ENCODE measurements at regions not wholly inside any gene's neighbourhood (a gene's known extent, or its start where the extent isn't known, plus 50 kb on each side); places are given as distances from the start of the nearest gene placed in this dataset.
"Not testable (repeated sequence)": the region's sequence is repeated elsewhere in the genome, so short reads cannot be mapped to it uniquely, and the experiment has no call there.

GRCh38 chr2:144115739-144116291 is 404.1 kb downstream of the ZEB2 start:
- H3K4me3 ChIP-seq, result no peak overlapping the region
- TF ChIP-seq POLR2AphosphoS5 (IDR thresholded peaks at IDR 0.05), result no peak
- no peak for DNase-seq (ENCODE audit: low spot score)
- H3K9me3 ChIP-seq, result no peaks in the 10 kb centered on the region
- H3K27ac ChIP-seq, result no peak overlapping the region
- intact Hi-C loops (cut with DNase I), result no loop called here
- H3K36me3 ChIP-seq, result no peaks in the 10 kb centered on the region
- H3K4me1 ChIP-seq (replicated peaks), result no peaks in the 10 kb centered on the region
- WGBS, result 70% methylated on average over 1 of the region's 1 CpG
- H3K27me3 ChIP-seq (replicated peaks; ENCODE audit: insufficient read depth), result no peaks in the 10 kb centered on the region

- no peak for DNase-seq (ENCODE audit: low spot score)
- no peaks in the 10 kb centered on the region for H3K4me1 ChIP-seq (replicated peaks)
- 100% methylated on average over 1 of the region's 1 CpG for WGBS
These were observed 405.2 kb downstream of the ZEB2 start for GRCh38 chr2:144114760-144115159.

GRCh38 chr2:144111437-144111836 is 408.5 kb downstream of the ZEB2 start:
- H3K27ac ChIP-seq, result no peak overlapping the region
- H3K36me3 ChIP-seq, result no peaks in the 10 kb centered on the region
- H3K27me3 ChIP-seq (replicated peaks; ENCODE audit: insufficient read depth), result no peaks in the 10 kb centered on the region
- H3K9me3 ChIP-seq, result no peaks in the 10 kb centered on the region
- 23% methylated on average over 2 of the region's 2 CpGs for WGBS
- H3K4me3 ChIP-seq, result no peak overlapping the region
- TF ChIP-seq, protein P1, sequence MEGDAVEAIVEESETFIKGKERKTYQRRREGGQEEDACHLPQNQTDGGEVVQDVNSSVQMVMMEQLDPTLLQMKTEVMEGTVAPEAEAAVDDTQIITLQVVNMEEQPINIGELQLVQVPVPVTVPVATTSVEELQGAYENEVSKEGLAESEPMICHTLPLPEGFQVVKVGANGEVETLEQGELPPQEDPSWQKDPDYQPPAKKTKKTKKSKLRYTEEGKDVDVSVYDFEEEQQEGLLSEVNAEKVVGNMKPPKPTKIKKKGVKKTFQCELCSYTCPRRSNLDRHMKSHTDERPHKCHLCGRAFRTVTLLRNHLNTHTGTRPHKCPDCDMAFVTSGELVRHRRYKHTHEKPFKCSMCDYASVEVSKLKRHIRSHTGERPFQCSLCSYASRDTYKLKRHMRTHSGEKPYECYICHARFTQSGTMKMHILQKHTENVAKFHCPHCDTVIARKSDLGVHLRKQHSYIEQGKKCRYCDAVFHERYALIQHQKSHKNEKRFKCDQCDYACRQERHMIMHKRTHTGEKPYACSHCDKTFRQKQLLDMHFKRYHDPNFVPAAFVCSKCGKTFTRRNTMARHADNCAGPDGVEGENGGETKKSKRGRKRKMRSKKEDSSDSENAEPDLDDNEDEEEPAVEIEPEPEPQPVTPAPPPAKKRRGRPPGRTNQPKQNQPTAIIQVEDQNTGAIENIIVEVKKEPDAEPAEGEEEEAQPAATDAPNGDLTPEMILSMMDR (IDR thresholded peaks at IDR 0.05), result no peak
- TF ChIP-seq POLR2A (IDR thresholded peaks at IDR 0.05) (no peak), POLR2AphosphoS5 (IDR thresholded peaks at IDR 0.05) (no peak)
- DNase-seq (ENCODE audit: low spot score), result no peak
- H3K4me1 ChIP-seq (replicated peaks), result no peaks in the 10 kb centered on the region
- intact Hi-C loops (cut with DNase I), result no loop called here

More at GRCh38 chr2:144114760-144115159, 405.2 kb downstream of the ZEB2 start:
- Histone ChIP-seq H3K36me3 (no peaks in the 10 kb centered on the region), H3K27ac (no peak overlapping the region), H3K27me3 (replicated peaks; ENCODE audit: insufficient read depth) (no peaks in the 10 kb centered on the region), H3K9me3 (no peaks in the 10 kb centered on the region), H3K4me3 (no peak overlapping the region)
- intact Hi-C loops (cut with DNase I), result no loop called here
- TF ChIP-seq, protein P1 (IDR thresholded peaks at IDR 0.05), result no peak
- TF ChIP-seq POLR2A (IDR thresholded peaks at IDR 0.05) (no peak), POLR2AphosphoS5 (IDR thresholded peaks at IDR 0.05) (no peak)

GRCh38 chr2:144106104-144106503 is 413.8 kb downstream of the ZEB2 start:
- H3K4me1 ChIP-seq (replicated peaks); H3K27me3 ChIP-seq (replicated peaks; ENCODE audit: insufficient read depth); H3K9me3 ChIP-seq; H3K36me3 ChIP-seq; intact Hi-C loops (cut with DNase I); DNase-seq (ENCODE audit: low spot score); H3K27ac ChIP-seq; H3K4me3 ChIP-seq: not testable (repeated sequence)
- WGBS, result 90% methylated on average over 3 of the region's 3 CpGs

DNA sequence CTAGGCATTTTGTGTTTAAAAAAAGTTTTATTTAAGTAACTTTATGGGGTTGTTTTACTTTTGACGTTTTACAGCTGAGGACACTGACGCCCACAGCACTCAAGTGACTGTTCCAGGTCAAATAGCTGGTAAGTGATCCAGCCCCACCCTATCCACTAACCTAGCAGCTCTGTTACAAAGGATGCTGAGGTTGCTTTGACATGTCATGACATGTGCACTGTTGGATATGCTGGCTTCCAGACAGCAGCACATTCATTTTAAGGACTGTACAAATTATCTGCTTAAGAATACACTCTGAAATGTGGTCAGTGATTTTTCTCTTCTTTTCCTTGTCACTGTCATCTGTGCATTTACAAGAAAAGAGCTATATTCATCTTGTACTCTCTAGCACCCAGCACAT is 417.5 kb downstream of the ZEB2 start:
- TF ChIP-seq POLR2A (IDR thresholded peaks at IDR 0.05) (no peak), POLR2AphosphoS5 (IDR thresholded peaks at IDR 0.05) (no peak)
- TF ChIP-seq, protein P1 (IDR thresholded peaks at IDR 0.05), result no peak
- 38% methylated on average over 2 of the region's 2 CpGs for WGBS
- no peak for DNase-seq (ENCODE audit: low spot score)
- no peaks in the 10 kb centered on the region for H3K9me3 ChIP-seq
- H3K27ac ChIP-seq, result no peak overlapping the region
- no peaks in the 10 kb centered on the region for H3K27me3 ChIP-seq (replicated peaks; ENCODE audit: insufficient read depth)
- intact Hi-C loops (cut with DNase I), result no loop called here
- no peak overlapping the region for H3K4me3 ChIP-seq
- no peaks in the 10 kb centered on the region for H3K4me1 ChIP-seq (replicated peaks)
- H3K36me3 ChIP-seq, result no peaks in the 10 kb centered on the region

DNA sequence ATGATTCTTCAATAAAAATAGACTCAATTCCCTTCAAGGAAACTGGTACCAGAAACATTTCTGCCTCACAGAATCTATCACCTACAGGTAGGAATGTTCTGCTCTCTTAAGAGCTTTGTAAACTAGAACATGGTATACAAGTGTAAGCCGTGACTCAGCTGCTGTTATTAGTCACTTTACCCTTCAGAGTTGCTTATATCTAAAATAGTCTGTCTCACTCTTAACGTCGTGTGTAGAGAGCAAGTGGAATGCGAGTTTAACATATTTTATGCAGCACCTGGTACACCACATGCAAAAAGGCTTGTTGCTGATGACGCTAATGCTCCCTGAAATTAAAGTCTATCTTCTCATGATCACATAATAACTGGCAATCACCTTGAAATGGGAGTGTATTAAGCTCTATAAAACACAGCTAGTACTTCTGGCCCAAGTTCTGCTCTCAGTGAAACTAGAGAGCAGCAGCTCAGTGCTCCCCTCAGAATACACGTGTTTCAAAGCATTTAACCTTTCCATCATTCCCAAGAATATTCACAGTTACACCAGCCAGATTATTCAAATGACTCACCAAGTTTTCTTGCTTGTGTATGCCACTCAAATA is 420.0 kb downstream of the ZEB2 start:
- H3K4me1 ChIP-seq (replicated peaks), result no peaks in the 10 kb centered on the region
- no peak for TF ChIP-seq POLR2A (IDR thresholded peaks at IDR 0.05)
- TF ChIP-seq, protein P1 (IDR thresholded peaks at IDR 0.05), result peak in 1 of 4 experiments; percentile 41
- H3K36me3 ChIP-seq, result no peaks in the 10 kb centered on the region
- no peaks in the 10 kb centered on the region for H3K9me3 ChIP-seq
- WGBS, result 45% methylated on average over 6 of the region's 6 CpGs
- intact Hi-C loops (cut with DNase I), result no loop called here
- no peak overlapping the region for H3K4me3 ChIP-seq
- H3K27ac ChIP-seq, result no peak overlapping the region
- H3K27me3 ChIP-seq (replicated peaks; ENCODE audit: insufficient read depth), result no peaks in the 10 kb centered on the region
- no peak for DNase-seq (ENCODE audit: low spot score)
